Esophagus muscularis mucosa (tissue), 4 donors: ENCODE measurements at regions not wholly inside any gene's neighbourhood (a gene's known extent, or its start where the extent isn't known, plus 50 kb on each side); places are given as distances from the start of the nearest gene placed in this dataset.
"Not testable (repeated sequence)": the region's sequence is repeated elsewhere in the genome, so short reads cannot be mapped to it uniquely, and the experiment has no call there.

Source experiments
- EP300 ChIP-seq: sonication (generic); formaldehyde crosslinking; IDR thresholded peaks from one replicate; pipeline ENCODE4 v1.6.1; 2017; ENCODE audit warnings: antibody characterized with exemption
- POLR2A ChIP-seq: fragments of 450-650 bp; IDR thresholded peaks from one replicate; pipeline ENCODE4 v1.6.1; 2017; ENCODE audit warnings: antibody characterized with exemption, moderate library complexity, mild to moderate bottlenecking, low read depth
- TF ChIP-seq, protein P1 (sequence below), 3 experiments: fragments of 200-600 bp in 2 of 3; fragments of 450-650 bp in 1 of 3; sonication (generic) in 2 of 3; IDR thresholded peaks; one replicate each; pipeline ENCODE4 v1.5.1; 2017 to 2019; ENCODE audit warnings: antibody characterized with exemption in 3 of 3, mild to moderate bottlenecking in 2 of 3, moderate library complexity in 1 of 3

DNA sequence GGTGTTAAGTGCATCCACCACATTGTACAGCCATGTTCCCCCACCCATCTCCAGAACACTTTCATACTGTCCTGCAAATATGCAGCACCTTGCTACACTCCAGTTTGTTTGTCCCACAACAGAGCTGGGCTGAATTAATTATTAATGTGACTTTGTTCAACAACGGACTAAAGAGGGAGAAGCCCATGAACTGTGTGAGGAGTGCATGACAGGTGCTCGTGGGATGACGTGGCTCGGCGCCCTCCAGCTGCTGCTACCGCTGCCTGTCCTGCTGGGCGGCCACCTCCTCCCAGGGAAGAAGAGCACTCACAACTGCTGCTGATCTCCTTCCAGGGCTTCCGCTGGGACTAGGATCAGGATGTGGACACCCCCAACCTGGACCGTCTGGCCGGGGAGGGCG, 111.2 kb upstream of the DEFB108B start:
- TF ChIP-seq, protein P1, sequence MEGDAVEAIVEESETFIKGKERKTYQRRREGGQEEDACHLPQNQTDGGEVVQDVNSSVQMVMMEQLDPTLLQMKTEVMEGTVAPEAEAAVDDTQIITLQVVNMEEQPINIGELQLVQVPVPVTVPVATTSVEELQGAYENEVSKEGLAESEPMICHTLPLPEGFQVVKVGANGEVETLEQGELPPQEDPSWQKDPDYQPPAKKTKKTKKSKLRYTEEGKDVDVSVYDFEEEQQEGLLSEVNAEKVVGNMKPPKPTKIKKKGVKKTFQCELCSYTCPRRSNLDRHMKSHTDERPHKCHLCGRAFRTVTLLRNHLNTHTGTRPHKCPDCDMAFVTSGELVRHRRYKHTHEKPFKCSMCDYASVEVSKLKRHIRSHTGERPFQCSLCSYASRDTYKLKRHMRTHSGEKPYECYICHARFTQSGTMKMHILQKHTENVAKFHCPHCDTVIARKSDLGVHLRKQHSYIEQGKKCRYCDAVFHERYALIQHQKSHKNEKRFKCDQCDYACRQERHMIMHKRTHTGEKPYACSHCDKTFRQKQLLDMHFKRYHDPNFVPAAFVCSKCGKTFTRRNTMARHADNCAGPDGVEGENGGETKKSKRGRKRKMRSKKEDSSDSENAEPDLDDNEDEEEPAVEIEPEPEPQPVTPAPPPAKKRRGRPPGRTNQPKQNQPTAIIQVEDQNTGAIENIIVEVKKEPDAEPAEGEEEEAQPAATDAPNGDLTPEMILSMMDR (IDR thresholded peaks at IDR 0.05): not testable (repeated sequence)
- not testable (repeated sequence) for TF ChIP-seq POLR2A, EP300
